Neural progenitor cell (in vitro differentiated cells): ENCODE measurements at regions not wholly inside any gene's neighbourhood (a gene's known extent, or its start where the extent isn't known, plus 50 kb on each side); places are given as distances from the start of the nearest gene placed in this dataset.
"Not testable (repeated sequence)": the region's sequence is repeated elsewhere in the genome, so short reads cannot be mapped to it uniquely, and the experiment has no call there.

Experiments
- DNase-seq: peaks from one replicate; pipeline ENCODE4 v3.0.0-alpha.2; 2016; ENCODE audit warnings: low spot score
- H2AFZ ChIP-seq: fragments of 200-600 bp; sonication (generic); replicated peaks from 2 replicates; pipeline ENCODE4 v1.6.1; 2016; ENCODE audit warnings: antibody characterized with exemption
- H3F3A ChIP-seq: fragments of 200-600 bp; sonication (generic); 2 replicates; pipeline ENCODE4 v1.6.1; 2016; ENCODE audit warnings: antibody characterized with exemption, low read depth
- H3K27ac ChIP-seq: fragments of 200-600 bp; sonication (generic); 2 replicates; pipeline ENCODE4 v1.5.1; 2016; ENCODE audit warnings: mild to moderate bottlenecking
- H3K27me3 ChIP-seq: fragments of 200-600 bp; sonication (generic); 2 replicates; pipeline ENCODE4 v1.6.1; 2016; ENCODE audit warnings: mild to moderate bottlenecking, moderate library complexity
- H3K36me3 ChIP-seq: fragments of 200-600 bp; sonication (generic); 2 replicates; pipeline ENCODE4 v1.5.1; 2016
- H3K4me1 ChIP-seq: fragments of 200-600 bp; sonication (generic); 2 replicates; pipeline ENCODE4 v1.6.1; 2016; ENCODE audit warnings: mixed run types
- H3K4me2 ChIP-seq: fragments of 200-600 bp; sonication (generic); 2 replicates; pipeline ENCODE4 v1.6.1; 2016
- H3K4me3 ChIP-seq: fragments of 200-600 bp; sonication (generic); 2 replicates; pipeline ENCODE4 v1.5.1; 2016
- H3K79me2 ChIP-seq: fragments of 200-600 bp; sonication (generic); 2 replicates; pipeline ENCODE4 v1.6.1; 2016; ENCODE audit warnings: low read depth
- H3K9ac ChIP-seq: fragments of 200-600 bp; sonication (generic); 2 replicates; pipeline ENCODE4 v1.6.1; 2016
- H3K9me3 ChIP-seq: fragments of 200-600 bp; sonication (generic); 2 replicates; pipeline ENCODE4 v1.5.1; 2016; ENCODE audit warnings: low read depth
- H4K20me1 ChIP-seq: fragments of 200-600 bp; sonication (generic); 2 replicates; pipeline ENCODE4 v1.6.1; 2016; ENCODE audit warnings: low read depth
- H3K27ac Mint-ChIP-seq: 3 replicates; pipeline ENCODE4 v1.8.0; 2021; ENCODE audit warnings: mixed read lengths
- H3K27me3 Mint-ChIP-seq: 2 replicates; pipeline ENCODE4 v1.8.0; 2022; ENCODE audit warnings: low read depth, mild to moderate bottlenecking, inconsistent platforms, moderate library complexity, mixed read lengths; ENCODE audit not compliant: insufficient read depth
- H3K36me3 Mint-ChIP-seq: 3 replicates; pipeline ENCODE4 v1.8.0; 2021; ENCODE audit warnings: mixed read lengths
- H3K4me1 Mint-ChIP-seq: 3 replicates; pipeline ENCODE4 v1.8.0; 2021; ENCODE audit warnings: mixed read lengths
- H3K4me3 Mint-ChIP-seq: 3 replicates; pipeline ENCODE4 v1.8.0; 2021; ENCODE audit warnings: mild to moderate bottlenecking, moderate library complexity, mixed read lengths
- H3K9me3 Mint-ChIP-seq: 3 replicates; pipeline ENCODE4 v1.8.0; 2020; ENCODE audit warnings: mixed read lengths

DNA sequence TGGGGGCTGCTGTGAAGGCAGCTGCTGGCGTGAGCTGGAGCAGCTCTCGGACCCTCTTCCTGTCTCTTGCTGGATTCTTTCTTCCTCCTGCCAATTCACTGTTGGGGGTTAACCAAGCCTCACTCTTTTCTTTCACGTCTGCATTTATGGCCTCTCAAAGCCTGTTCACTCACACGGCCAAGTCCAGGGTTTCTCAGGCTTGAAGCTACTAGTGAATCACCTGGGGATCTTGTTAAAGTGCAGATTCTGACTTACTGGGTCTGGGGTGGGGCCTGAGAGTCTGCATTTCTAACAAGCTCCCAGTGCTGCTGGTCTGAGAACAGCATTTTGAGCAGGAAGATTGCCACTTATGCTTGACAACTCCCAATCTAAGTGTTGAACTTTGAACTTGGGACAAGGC is 3072.2 kb downstream of the RPIA start:
- H3K27ac Mint-ChIP-seq, result peak overlapping the region; percentile 51
- not testable (repeated sequence) for H3K4me1 ChIP-seq, H3K9ac ChIP-seq, H3K27me3 ChIP-seq, H3K9me3 Mint-ChIP-seq, H3F3A ChIP-seq, H3K27ac ChIP-seq, H3K27me3 Mint-ChIP-seq, H3K9me3 ChIP-seq, H4K20me1 ChIP-seq, H3K4me2 ChIP-seq, H2AFZ ChIP-seq, H3K79me2 ChIP-seq, H3K4me3 ChIP-seq, DNase-seq, H3K36me3 Mint-ChIP-seq, H3K36me3 ChIP-seq
- peak overlapping the region; percentile 41 for H3K4me3 Mint-ChIP-seq
- H3K4me1 Mint-ChIP-seq, result peaks cover 21% of the 10 kb centered on the region

DNA sequence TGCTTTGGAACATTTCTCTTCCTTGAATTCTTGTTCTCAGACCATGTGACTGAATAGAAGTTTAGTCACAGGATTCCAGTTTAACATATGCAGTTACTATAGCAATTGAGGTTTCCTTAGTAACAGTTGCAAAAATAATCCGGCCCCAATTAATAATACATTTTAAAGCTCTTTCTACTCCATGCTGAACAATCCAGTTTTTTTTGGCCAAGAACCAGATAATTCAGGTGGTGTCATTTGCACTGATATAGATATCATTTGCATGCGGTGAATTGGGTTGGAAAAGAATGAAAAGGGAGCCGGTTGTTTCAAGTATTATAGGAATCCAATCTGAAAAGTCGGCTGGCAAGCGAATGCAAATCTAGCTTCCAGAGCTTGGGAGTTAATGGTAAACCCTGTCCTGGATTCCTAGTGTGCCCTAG is 3073.1 kb downstream of the RPIA start:
- H3F3A ChIP-seq, H3K27ac Mint-ChIP-seq, H3K9me3 ChIP-seq: not testable (repeated sequence)

DNA sequence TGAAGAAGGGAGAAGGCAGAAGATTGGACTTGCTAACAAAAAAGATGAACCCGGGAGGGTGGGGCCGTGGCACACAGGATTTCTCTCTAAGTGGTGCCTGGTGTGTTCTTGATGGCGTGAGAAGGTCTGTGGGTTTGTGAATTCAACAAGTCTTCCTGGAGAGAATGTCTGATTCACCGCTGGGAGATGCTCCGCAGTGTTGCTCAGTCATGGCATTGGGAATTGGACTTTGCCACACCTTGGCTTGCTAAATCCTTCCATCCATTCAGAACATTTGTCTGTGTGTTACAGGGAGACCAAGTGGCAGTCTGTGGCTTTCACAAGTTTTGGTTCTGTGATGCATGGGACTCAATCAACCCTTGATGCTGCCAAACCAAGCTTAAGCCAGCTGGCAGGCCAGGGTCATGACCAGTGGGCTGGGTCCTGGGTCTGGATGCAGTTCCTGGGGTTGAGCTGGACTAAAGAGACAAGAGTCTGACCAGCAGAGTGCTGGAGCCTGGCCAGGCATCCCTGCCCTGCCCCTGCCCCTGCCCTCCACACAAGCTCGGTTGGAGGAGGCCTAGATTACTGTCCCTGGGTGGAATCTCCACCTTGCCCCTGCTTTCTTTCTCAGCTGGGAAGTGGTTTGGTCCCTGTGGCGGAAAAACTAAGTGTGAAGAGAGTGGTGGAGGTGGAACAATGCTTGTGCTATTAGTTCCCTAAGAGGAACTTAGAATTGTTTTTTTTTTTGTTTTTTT is 3073.7 kb downstream of the RPIA start:
- H3K9ac ChIP-seq, H3K36me3 Mint-ChIP-seq, DNase-seq, H4K20me1 ChIP-seq, H3K9me3 ChIP-seq, H3K27me3 ChIP-seq, H3K9me3 Mint-ChIP-seq, H3K79me2 ChIP-seq, H3F3A ChIP-seq, H2AFZ ChIP-seq, H3K4me3 Mint-ChIP-seq, H3K27ac Mint-ChIP-seq, H3K27ac ChIP-seq, H3K36me3 ChIP-seq, H3K4me3 ChIP-seq, H3K4me2 ChIP-seq, H3K4me1 ChIP-seq, H3K27me3 Mint-ChIP-seq: not testable (repeated sequence)
- H3K4me1 Mint-ChIP-seq, result peaks cover 21% of the 10 kb centered on the region

More for the DNA sequence above, 3073.1 kb downstream of the RPIA start:
- not testable (repeated sequence) for H3K79me2 ChIP-seq, H3K36me3 Mint-ChIP-seq, H2AFZ ChIP-seq, H3K27me3 ChIP-seq, H3K4me1 ChIP-seq, H3K36me3 ChIP-seq, H3K4me3 ChIP-seq, H3K27ac ChIP-seq, H3K9me3 Mint-ChIP-seq, H3K9ac ChIP-seq, DNase-seq, H4K20me1 ChIP-seq, H3K27me3 Mint-ChIP-seq, H3K4me2 ChIP-seq
- Mint-ChIP-seq H3K4me1 (peaks cover 21% of the 10 kb centered on the region), H3K4me3 (peak overlapping the region; percentile 28)

DNA sequence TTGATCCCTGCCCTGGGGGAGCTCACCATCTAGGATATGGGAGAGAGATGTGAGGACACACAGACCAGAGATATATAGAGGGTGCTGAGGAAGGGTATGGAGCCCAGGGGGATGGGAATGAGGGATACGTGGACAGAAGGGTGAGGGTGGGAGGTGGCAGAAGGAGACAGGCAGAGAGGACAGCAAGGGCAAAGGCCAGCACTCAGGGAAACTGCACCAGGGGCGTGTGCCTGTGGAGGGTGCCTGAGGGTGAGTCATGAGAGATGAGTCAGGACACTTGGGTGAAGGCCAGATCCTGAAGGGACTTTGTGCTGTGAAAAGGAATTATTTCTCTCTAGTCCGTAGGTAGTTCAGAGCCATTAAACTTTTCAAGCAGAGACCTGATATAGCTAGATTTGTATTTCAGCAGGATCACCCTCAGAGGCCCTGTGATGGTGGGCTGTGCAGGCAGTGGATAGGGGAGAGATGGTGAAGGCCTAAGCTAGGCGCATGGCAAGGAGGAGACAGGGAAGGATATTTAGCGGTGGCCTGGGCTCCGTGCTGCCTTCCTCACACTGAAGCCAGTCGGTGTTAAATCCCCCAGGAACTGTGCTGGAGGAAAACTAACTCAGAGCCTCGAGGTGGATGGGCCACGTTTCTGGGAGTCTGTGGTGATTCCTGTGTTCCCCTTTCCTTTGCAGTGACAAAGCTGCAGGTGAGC is 3075.0 kb downstream of the RPIA start:
- H3K4me2 ChIP-seq, H3F3A ChIP-seq, H3K27me3 ChIP-seq, H3K27ac ChIP-seq, H3K36me3 ChIP-seq, H3K27ac Mint-ChIP-seq, H3K4me3 ChIP-seq, DNase-seq, H2AFZ ChIP-seq, H3K4me1 ChIP-seq, H3K36me3 Mint-ChIP-seq, H3K27me3 Mint-ChIP-seq, H3K9me3 Mint-ChIP-seq, H4K20me1 ChIP-seq, H3K79me2 ChIP-seq, H3K9ac ChIP-seq, H3K9me3 ChIP-seq: not testable (repeated sequence)
- H3K4me1 Mint-ChIP-seq, result peaks cover 21% of the 10 kb centered on the region
- H3K4me3 Mint-ChIP-seq, result peak overlapping the region; percentile 18

DNA sequence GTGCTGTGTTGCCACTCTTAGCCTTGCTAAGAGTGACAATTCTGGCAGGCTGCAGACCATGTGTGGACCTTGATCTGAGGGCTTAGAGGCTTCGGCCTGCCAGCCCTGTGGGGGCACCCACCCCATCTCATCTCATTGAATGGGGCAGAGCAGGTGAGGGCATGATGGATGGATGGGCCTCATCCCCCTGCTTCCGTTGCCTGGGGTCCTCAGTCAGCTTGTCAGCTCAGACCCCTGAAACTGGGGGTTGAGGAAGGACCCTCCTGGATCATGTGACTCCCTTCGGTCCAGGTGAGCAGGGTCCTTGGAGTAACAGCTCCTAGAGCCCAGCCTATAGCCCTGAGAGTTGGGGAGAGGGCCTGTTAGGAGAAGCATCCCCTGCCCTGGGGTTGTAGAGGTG is 3076.8 kb downstream of the RPIA start:
- not testable (repeated sequence) for H3K9ac ChIP-seq, H3K27ac Mint-ChIP-seq, H3K27me3 ChIP-seq, H3K9me3 ChIP-seq, H3K27me3 Mint-ChIP-seq, H4K20me1 ChIP-seq, H2AFZ ChIP-seq, H3K4me3 Mint-ChIP-seq, H3K36me3 ChIP-seq, H3K9me3 Mint-ChIP-seq, H3K4me3 ChIP-seq, H3K4me2 ChIP-seq, DNase-seq, H3K27ac ChIP-seq, H3F3A ChIP-seq, H3K36me3 Mint-ChIP-seq, H3K79me2 ChIP-seq, H3K4me1 ChIP-seq
- peaks cover 17% of the 10 kb centered on the region for H3K4me1 Mint-ChIP-seq

DNA sequence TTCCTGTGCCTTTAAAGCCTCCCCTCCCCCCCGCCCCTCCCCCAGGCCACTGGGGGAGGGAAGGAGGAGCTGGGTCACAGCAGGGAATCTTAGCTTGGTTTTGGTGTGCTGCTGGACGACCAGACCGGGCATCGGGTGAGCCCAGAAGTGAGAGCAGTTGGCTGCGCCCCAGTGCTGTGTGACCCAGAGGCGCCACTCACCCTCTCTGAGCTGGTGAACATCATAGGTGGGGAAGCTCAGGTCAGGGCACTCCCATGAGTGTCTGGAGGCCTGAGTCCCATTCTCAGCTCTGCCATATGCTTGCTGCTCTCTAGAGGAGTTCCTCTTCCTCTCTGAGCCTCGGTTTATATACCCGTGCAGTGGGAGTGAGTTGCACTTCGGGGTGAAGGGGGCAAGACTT is 3077.5 kb downstream of the RPIA start:
- not testable (repeated sequence) for H3K9ac ChIP-seq, H3K9me3 Mint-ChIP-seq, H3K36me3 Mint-ChIP-seq, H4K20me1 ChIP-seq, H3K9me3 ChIP-seq, DNase-seq, H3K27ac ChIP-seq, H3K27me3 Mint-ChIP-seq, H3K36me3 ChIP-seq, H3K4me1 ChIP-seq, H2AFZ ChIP-seq, H3F3A ChIP-seq, H3K27me3 ChIP-seq, H3K4me3 ChIP-seq, H3K79me2 ChIP-seq, H3K4me2 ChIP-seq, H3K4me3 Mint-ChIP-seq, H3K27ac Mint-ChIP-seq
- H3K4me1 Mint-ChIP-seq, result peaks cover 11% of the 10 kb centered on the region

DNA sequence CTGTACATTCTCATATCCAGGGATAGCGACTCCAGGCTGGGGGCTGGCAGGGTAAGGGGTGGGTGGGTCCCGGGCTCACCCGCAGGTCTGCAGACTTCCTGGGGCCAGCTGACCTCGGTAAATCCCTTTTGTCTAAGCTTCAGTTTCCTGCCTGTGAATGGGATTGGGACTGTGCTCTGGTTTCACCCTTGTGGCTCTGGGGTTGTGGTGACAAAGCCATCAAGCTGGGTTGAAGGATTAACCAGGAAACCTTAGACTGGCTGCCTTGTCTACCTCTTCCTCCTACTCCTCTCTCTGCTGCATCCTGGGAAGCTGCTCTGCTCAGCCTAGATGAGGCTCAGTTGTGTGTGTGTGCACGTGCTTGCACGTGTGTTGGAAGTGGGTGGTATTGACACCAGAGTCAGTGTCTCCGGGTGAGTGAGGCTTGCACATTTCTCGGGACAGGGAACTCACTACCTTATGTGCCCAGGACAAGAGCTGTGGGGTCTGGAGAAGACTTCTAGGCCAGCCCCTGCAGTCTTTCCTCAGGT is 3078.6 kb downstream of the RPIA start:
- H3K4me1 ChIP-seq, H3K27ac ChIP-seq, H3K9ac ChIP-seq, H3K4me3 Mint-ChIP-seq, H3K36me3 ChIP-seq, H3F3A ChIP-seq, H3K9me3 Mint-ChIP-seq, H3K27ac Mint-ChIP-seq, H4K20me1 ChIP-seq, DNase-seq, H3K36me3 Mint-ChIP-seq, H3K27me3 ChIP-seq, H3K4me2 ChIP-seq, H3K79me2 ChIP-seq, H3K4me1 Mint-ChIP-seq, H3K4me3 ChIP-seq, H3K27me3 Mint-ChIP-seq, H3K9me3 ChIP-seq, H2AFZ ChIP-seq: not testable (repeated sequence)

DNA sequence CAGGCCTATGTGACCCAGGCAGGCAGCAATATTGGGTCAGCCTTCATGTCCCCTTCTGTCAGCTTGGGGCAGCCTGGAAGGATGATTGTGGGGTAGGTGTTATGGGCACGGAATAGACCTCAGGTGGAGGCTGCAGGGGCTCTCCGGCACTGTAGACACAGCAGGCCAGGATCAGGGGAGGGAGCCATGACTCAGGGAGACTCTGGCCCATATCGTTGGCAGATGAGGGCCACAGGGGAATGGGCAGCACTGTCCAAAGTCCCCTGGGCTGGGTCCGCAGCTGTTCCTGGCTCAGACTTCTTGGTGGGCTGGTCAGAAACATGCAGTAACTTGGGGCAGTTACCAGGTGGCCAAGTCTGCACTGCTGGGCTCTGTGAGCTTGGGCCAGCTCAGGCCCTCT is 3080.1 kb downstream of the RPIA start:
- not testable (repeated sequence) for H3K4me3 ChIP-seq, H2AFZ ChIP-seq, H3K9ac ChIP-seq, H3K36me3 ChIP-seq, H3K4me3 Mint-ChIP-seq, H3K9me3 Mint-ChIP-seq, H3K27ac ChIP-seq, H4K20me1 ChIP-seq, H3K36me3 Mint-ChIP-seq, DNase-seq, H3K27me3 Mint-ChIP-seq, H3K27ac Mint-ChIP-seq, H3K4me1 Mint-ChIP-seq, H3K9me3 ChIP-seq, H3K4me2 ChIP-seq, H3K27me3 ChIP-seq, H3K4me1 ChIP-seq, H3F3A ChIP-seq, H3K79me2 ChIP-seq
